IMR-90 (cell line): ENCODE measurements at regions not wholly inside any gene's neighbourhood (a gene's known extent, or its start where the extent isn't known, plus 50 kb on each side); places are given as distances from the start of the nearest gene placed in this dataset.

ENCODE experiments used
- MAZ ChIP-seq: IDR thresholded peaks from 2 replicates; pipeline ENCODE4 v1.6.1; 2012; ENCODE audit warnings: low read depth, mild to moderate bottlenecking, low read length, improper control_type of control experiment, moderate library complexity, borderline replicate concordance
- POLR2A ChIP-seq: IDR thresholded peaks from 2 replicates; pipeline ENCODE4 v1.6.1; 2012; ENCODE audit warnings: mild to moderate bottlenecking, low read depth, low read length
- RAD21 ChIP-seq: IDR thresholded peaks from 2 replicates; pipeline ENCODE4 v1.6.1; 2012; ENCODE audit warnings: low read length, improper control_type of control experiment
- RFX5 ChIP-seq: IDR thresholded peaks from 2 replicates; pipeline ENCODE4 v1.8.0; 2012; ENCODE audit warnings: low read depth, mild to moderate bottlenecking, low read length, moderate library complexity
- SMC3 ChIP-seq: fragments of 150-350 bp; IDR thresholded peaks from 2 replicates; pipeline ENCODE4 v1.6.1; 2016; ENCODE audit warnings: low read depth, mild to moderate bottlenecking, antibody characterized with exemption, low read length, moderate library complexity
- USF2 ChIP-seq: fragments of 150-350 bp; IDR thresholded peaks from 2 replicates; pipeline ENCODE4 v1.6.1; 2017; ENCODE audit warnings: mild to moderate bottlenecking, antibody characterized with exemption, low read length, low read depth
- TF ChIP-seq, protein P1 (sequence below): conservative IDR thresholded peaks from 2 replicates; pipeline ENCODE4 v1.5.1; 2012; ENCODE audit warnings: mild to moderate bottlenecking, low read depth, low read length, improper control_type of control experiment

GRCh38 chr12:127400221-127400620 is 866.7 kb upstream of the TMEM132C start:
- TF ChIP-seq, protein P1, sequence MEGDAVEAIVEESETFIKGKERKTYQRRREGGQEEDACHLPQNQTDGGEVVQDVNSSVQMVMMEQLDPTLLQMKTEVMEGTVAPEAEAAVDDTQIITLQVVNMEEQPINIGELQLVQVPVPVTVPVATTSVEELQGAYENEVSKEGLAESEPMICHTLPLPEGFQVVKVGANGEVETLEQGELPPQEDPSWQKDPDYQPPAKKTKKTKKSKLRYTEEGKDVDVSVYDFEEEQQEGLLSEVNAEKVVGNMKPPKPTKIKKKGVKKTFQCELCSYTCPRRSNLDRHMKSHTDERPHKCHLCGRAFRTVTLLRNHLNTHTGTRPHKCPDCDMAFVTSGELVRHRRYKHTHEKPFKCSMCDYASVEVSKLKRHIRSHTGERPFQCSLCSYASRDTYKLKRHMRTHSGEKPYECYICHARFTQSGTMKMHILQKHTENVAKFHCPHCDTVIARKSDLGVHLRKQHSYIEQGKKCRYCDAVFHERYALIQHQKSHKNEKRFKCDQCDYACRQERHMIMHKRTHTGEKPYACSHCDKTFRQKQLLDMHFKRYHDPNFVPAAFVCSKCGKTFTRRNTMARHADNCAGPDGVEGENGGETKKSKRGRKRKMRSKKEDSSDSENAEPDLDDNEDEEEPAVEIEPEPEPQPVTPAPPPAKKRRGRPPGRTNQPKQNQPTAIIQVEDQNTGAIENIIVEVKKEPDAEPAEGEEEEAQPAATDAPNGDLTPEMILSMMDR = no peak
- no peak for TF ChIP-seq SMC3
- TF ChIP-seq RFX5 = no peak
- no peak for TF ChIP-seq POLR2A
- TF ChIP-seq USF2 = no peak
- no peak for TF ChIP-seq MAZ
- no peak for TF ChIP-seq RAD21
